ENCODE measurements at regions not wholly inside any gene's neighbourhood (a gene's known extent, or its start where the extent isn't known, plus 50 kb on each side); places are given as distances from the start of the nearest gene placed in this dataset.
A peak's percentile ranks its signal among the peaks of the same experiment; 100 is the strongest.

GRCh38 chr4:138494931-138495330 is 252.8 kb upstream of the SLC7A11 start:
- H3K9me3 Mint-ChIP-seq (ENCODE audit: unreplicated experiment) = no peaks in the 10 kb centered on the region
- H3K36me3 Mint-ChIP-seq (ENCODE audit: low read depth, unreplicated experiment) = no peaks in the 10 kb centered on the region
- H3K4me3 Mint-ChIP-seq (ENCODE audit: unreplicated experiment) = no peak overlapping the region
- H3K27ac Mint-ChIP-seq (ENCODE audit: unreplicated experiment) = no peak overlapping the region
- no peaks in the 10 kb centered on the region for H3K4me1 Mint-ChIP-seq (ENCODE audit: unreplicated experiment)
- no peaks in the 10 kb centered on the region for H3K27me3 Mint-ChIP-seq (ENCODE audit: unreplicated experiment)
- peak; percentile 19 for DNase-seq (ENCODE audit: low spot score)
- TF ChIP-seq, protein P1, sequence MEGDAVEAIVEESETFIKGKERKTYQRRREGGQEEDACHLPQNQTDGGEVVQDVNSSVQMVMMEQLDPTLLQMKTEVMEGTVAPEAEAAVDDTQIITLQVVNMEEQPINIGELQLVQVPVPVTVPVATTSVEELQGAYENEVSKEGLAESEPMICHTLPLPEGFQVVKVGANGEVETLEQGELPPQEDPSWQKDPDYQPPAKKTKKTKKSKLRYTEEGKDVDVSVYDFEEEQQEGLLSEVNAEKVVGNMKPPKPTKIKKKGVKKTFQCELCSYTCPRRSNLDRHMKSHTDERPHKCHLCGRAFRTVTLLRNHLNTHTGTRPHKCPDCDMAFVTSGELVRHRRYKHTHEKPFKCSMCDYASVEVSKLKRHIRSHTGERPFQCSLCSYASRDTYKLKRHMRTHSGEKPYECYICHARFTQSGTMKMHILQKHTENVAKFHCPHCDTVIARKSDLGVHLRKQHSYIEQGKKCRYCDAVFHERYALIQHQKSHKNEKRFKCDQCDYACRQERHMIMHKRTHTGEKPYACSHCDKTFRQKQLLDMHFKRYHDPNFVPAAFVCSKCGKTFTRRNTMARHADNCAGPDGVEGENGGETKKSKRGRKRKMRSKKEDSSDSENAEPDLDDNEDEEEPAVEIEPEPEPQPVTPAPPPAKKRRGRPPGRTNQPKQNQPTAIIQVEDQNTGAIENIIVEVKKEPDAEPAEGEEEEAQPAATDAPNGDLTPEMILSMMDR (IDR thresholded peaks at IDR 0.05; ENCODE audit: unreplicated experiment) = no peak

DNA sequence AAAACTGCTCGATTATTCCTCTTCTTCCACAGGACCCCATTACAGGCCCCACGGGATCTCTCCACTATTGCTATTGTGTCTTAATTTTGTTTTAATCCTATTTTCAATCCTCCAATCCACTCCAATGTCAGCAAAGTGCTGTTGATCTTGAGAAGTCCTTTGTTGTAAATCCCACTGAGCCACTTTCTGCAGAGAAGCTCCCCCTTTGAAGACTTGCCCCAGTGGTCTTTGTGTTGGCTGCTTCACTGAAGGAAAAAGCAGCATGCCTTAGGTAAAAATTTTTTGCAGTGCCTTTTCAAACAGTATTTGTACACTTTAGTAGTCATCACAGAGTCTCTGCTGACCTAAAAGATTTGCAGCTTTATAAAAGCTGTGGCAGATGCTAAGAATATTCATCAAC is 252.0 kb upstream of the SLC7A11 start:
- no peak overlapping the region for H3K4me3 Mint-ChIP-seq (ENCODE audit: unreplicated experiment)
- H3K4me1 Mint-ChIP-seq (ENCODE audit: unreplicated experiment) = no peaks in the 10 kb centered on the region
- H3K27ac Mint-ChIP-seq (ENCODE audit: unreplicated experiment) = no peak overlapping the region
- H3K9me3 Mint-ChIP-seq (ENCODE audit: unreplicated experiment) = no peaks in the 10 kb centered on the region
- H3K27me3 Mint-ChIP-seq (ENCODE audit: unreplicated experiment) = no peaks in the 10 kb centered on the region
- TF ChIP-seq, protein P1 (IDR thresholded peaks at IDR 0.05; ENCODE audit: unreplicated experiment) = no peak
- no peak for DNase-seq (ENCODE audit: low spot score)
- no peaks in the 10 kb centered on the region for H3K36me3 Mint-ChIP-seq (ENCODE audit: low read depth, unreplicated experiment)

- Mint-ChIP-seq H3K36me3 (ENCODE audit: low read depth, unreplicated experiment) (no peaks in the 10 kb centered on the region), H3K27me3 (ENCODE audit: unreplicated experiment) (no peaks in the 10 kb centered on the region), H3K27ac (ENCODE audit: unreplicated experiment) (no peak overlapping the region), H3K4me3 (ENCODE audit: unreplicated experiment) (no peak overlapping the region), H3K4me1 (ENCODE audit: unreplicated experiment) (peaks cover 8% of the 10 kb centered on the region), H3K9me3 (ENCODE audit: unreplicated experiment) (no peaks in the 10 kb centered on the region)
- no peak for DNase-seq (ENCODE audit: low spot score)
- TF ChIP-seq, protein P1 (IDR thresholded peaks at IDR 0.05; ENCODE audit: unreplicated experiment) = no peak
These were observed 250.0 kb upstream of the SLC7A11 start for GRCh38 chr4:138492176-138492575.

DNA sequence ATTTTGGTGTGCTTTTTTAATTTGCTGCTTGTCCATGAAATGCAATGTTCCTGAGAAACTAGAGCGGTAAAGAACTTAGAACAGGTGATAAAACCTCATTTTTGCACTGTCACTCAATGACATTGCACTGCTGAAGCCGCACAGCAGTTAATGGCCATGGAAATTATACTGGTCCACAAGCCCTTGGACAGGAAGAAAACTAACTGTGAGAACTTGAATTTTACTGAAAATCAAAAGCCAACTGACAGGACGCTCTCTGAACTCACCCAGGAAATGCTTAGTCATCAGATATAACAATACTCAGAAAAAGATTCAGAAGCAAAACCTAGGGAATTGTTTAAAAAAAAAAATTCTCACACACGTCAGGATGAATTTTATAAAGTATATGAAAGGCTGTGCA is 246.4 kb upstream of the SLC7A11 start:
- no peak for DNase-seq (ENCODE audit: low spot score)
- Mint-ChIP-seq H3K9me3 (ENCODE audit: unreplicated experiment) (no peaks in the 10 kb centered on the region), H3K27ac (ENCODE audit: unreplicated experiment) (no peak overlapping the region), H3K4me1 (ENCODE audit: unreplicated experiment) (peaks cover 8% of the 10 kb centered on the region), H3K27me3 (ENCODE audit: unreplicated experiment) (no peaks in the 10 kb centered on the region), H3K4me3 (ENCODE audit: unreplicated experiment) (no peak overlapping the region), H3K36me3 (ENCODE audit: low read depth, unreplicated experiment) (no peaks in the 10 kb centered on the region)
- TF ChIP-seq, protein P1 (IDR thresholded peaks at IDR 0.05; ENCODE audit: unreplicated experiment) = no peak

DNA sequence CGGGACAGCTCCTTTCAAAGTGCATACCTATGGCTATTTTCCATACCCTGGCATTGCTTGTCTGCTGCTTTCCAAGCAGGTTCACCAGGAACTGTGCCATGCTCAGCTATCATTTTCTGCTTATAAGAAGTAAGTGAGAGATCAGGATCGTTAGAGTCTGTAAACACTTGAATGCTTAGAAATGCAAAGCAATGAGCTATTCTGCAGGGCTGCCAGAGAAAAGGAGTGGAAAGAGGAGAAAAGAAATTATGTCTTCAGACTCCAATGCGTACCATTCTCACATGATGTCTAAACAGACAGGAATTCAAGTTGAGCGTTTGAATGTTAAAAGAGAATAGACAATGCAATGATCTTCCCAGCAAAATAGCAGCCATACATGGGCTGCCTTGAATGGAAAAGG is 245.5 kb upstream of the SLC7A11 start:
- H3K36me3 Mint-ChIP-seq (ENCODE audit: low read depth, unreplicated experiment) = no peaks in the 10 kb centered on the region
- no peak overlapping the region for H3K27ac Mint-ChIP-seq (ENCODE audit: unreplicated experiment)
- no peaks in the 10 kb centered on the region for H3K27me3 Mint-ChIP-seq (ENCODE audit: unreplicated experiment)
- no peaks in the 10 kb centered on the region for H3K9me3 Mint-ChIP-seq (ENCODE audit: unreplicated experiment)
- TF ChIP-seq, protein P1 (IDR thresholded peaks at IDR 0.05; ENCODE audit: unreplicated experiment) = no peak
- H3K4me3 Mint-ChIP-seq (ENCODE audit: unreplicated experiment) = no peak overlapping the region
- DNase-seq (ENCODE audit: low spot score) = no peak
- H3K4me1 Mint-ChIP-seq (ENCODE audit: unreplicated experiment) = peaks cover 8% of the 10 kb centered on the region

All from endothelial cell (in vitro differentiated cells).